Myocyte (in vitro differentiated cells): ENCODE measurements at regions not wholly inside any gene's neighbourhood (a gene's known extent, or its start where the extent isn't known, plus 50 kb on each side); places are given as distances from the start of the nearest gene placed in this dataset.

Source experiments
- DNase-seq: peaks from one replicate; pipeline ENCODE4 v3.0.0-alpha.2; 2012; ENCODE audit warnings: low read depth

DNA sequence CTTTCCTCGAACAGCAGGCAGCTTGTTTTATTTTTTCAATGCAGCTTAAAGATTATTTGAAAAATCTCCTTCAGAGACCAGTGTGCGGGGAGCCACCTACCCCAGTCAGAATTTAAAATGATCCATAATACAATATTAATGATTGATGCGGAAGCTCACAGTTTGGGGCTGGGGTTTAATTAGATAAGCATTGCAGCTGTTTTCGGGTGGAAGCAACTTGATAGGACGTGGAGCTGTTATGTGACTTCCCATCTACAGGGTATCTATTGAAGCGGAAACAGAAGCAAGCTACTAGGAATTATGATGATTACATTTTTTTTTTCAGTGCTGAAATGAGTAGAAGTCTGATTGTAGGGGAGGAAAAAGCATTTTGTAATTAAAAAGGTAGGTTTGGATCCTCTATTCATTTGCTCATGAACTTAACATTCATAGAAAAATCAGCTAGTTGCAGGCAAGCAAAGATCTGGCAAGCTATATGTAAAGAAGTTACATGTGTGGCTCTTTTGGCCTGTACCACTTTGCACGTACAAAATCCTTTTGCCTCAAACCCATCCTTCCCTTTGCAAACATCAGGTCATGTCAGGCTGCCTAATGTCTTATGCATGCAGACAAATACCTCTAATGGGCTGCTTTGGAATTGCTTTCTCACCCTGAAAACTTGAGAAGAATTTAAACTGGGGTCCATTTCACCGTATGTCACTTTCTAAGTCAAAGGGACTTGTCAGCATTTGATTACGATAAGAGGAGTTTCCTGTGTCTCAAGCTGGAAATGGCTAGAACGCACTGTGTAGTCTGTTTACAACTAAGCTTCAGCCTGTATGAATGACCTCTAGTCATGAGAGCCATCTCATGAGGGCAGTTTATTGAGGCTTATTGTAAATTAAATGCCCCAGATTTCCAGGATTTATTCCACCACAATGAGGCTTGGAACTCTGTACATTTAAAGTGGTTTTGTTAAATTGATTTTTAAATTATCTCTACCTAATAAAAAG lies 267.1 kb upstream of the TMTC4 start:
- DNase-seq: no peak

DNA sequence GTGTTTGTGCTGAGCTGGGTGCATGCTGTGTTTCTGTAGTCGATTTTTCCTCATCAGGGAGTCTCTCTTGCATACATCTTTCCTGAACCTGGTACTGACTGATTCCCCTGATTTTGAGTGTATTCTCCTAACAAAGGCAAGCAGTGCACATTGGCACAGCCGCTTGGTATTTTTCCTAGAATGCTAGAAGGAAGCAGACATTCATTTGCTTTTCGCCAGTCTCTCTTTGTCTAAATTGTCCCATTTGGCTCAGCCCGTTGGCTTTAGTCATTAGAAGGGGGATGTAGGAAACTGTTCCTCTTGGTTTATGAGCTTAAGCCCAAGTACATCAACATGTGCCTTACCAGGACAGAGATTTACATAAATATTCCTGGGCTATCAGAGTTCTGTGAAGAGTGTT lies 266.1 kb upstream of the TMTC4 start:
- no peak for DNase-seq

DNA sequence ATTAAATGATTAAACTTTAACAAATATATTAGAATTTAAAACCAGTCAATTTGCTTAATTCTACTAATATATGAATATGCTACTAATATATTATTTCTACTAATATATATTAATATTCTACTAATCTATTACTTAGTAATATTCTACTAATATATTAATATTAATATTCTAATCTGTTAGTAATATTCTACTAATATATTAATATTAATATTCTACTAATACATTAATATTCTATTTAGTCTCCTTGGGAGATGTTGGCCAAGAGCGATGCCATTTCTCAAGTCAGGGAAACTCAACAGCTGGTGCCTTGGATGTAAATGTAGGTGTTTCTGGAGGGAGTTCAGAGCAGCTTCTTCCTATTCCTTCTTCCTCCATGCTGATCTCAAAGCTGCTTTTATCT lies 259.2 kb upstream of the TMTC4 start:
- DNase-seq: no peak

DNA sequence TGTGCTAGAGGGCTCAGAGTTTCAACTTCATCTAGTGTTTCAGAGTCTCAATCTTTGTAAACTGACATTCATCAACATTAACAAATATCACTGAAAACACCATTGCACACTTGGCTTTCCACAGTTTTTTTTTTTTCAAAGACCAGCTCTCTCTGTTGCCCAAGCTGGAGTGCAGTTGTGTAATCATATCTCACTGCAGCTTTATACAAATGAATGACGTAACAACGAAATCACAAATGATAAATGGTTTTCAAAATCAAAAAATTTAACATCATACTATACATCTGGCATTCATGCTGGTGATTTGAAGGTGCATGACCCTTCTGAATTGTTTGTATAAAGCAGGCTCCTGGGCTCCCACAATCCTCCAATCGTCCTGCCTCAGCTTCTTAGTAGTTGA lies 248.0 kb upstream of the TMTC4 start:
- no peak for DNase-seq

DNA sequence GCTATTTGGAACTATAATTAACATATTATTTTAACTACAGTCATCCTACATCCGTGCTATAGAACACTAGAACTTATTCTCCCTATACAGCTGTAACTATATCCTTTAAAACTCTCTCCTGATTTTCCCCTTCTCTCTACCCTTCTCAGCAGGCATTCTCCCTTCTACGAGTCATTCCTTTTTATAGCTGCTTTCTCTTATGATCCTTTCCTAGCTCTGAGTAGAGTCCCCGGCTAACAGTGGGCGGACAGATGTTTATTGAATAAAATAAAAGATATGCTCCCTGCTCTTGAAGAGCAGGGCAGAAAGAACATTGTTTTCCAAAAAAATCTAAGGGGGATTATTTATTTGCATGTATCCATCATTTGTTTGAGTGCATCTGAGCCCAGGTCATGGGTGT lies 246.5 kb upstream of the TMTC4 start:
- DNase-seq: peak; percentile 36

DNA sequence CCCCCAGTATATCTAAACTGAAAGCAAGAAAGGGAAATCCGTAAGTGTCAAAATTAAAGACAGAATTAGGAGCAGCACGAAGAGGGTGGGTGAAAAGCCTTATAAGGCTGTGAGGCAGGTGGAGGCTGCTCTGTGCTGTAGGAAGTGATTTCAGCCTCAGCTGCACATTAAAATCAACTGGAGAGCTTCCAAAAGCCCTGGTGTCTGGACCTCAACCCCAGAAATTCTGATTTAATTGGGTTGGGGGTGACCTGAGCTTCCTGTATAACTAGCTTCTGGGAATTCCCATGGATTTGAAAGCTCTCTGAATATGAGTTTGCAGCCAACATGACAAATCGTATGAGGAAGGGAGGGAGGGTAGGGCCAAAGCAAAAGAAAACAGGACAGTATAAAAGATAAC lies 242.4 kb upstream of the TMTC4 start:
- no peak for DNase-seq

DNA sequence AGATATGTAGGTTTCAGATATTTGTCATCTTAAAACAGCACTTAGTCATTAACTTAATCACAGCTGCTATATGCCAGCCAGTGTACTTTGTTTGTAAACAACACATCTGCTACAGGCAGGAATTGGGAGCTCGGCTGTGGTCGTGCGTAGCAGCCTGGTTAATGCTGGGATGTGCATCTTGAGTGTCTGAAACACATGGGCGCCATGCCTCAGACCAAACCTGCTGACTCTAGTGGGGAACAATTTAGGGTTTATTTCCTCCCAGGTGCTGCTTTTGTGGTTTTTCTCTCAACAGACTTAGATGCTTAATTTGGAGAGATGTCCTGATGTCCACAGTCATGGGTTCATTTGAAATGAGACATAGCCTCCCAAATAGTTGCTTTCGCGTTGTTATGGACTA lies 238.5 kb upstream of the TMTC4 start:
- DNase-seq: peak; percentile 16

DNA sequence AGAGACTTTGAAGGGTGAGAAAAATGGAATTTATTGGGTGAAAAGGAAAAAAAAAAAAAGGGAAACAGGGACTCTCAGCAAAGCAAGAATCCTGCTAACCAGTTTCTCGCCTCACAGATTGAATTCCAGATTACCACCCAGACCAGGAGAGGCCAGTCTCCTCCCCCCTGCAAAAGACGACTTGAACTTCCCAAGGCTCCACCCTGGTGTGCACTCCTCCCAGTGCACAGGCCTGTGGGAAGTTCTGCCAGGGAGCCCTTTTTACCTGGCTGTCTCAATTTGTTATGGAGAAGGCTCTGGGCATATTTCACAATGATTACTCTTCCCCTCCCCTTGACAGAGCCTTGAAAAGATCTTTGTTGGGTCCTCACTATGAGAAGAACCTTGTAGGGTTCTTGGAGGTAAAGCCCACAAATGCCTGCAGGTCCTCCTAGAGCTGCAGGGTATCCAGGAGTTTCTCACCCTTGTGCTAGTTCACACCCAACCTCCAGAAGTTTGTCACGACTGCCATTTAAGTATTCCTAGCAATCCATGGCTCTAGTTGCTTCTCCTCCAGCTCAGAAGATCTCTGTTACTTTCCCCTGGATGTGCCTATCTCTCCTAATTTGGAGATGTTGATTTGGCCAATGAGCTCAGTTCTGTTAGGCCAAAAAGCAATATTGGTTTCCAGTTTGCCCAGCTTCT lies 229.8 kb upstream of the TMTC4 start:
- DNase-seq: no peak

DNA sequence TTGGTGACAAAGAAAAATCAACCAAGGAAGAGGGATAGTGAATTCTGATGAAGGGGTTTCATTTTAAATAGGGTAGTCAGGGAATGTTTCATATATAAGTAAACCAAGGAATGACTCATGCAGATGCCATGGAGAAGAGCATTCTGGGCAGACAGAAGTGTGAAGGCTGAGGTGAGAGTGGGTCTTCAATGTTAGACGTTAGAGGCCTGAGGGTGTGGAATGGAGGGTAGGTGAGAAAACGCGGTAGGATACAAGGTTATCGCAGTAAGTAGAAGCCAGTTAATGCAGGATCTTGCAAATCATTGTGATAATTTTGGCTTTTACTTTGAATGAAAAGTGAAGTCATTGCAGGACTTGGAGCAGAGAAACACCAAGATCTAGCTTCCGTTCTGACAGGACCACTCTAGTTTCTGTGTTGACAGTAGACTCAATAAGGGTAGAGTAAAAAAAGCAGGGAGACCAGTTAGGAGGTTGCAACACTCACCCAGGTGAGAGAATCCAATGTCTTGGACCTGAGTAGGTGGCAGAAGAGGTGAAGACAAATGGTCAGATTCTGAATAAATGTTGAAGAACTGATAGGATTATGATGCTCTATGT lies 225.2 kb upstream of the TMTC4 start:
- no peak for DNase-seq

DNA sequence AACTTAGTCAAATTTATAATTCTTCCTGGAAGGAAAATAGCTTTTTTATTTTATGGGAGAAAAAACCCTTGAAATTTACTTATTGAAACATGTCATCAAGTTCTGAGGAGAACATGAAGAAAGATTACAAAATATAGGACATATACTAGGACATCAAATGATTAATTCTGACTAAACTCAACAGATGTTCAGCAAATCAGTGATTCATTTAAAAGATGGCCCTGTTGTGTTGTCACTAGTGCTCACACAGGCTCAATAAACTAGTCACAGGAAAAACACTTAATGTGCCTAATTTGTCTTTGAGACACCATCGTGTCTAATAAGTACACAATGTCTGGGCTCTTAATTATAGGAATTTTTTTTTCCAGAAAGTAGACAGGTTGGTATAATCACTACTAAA lies 223.8 kb upstream of the TMTC4 start:
- no peak for DNase-seq

DNA sequence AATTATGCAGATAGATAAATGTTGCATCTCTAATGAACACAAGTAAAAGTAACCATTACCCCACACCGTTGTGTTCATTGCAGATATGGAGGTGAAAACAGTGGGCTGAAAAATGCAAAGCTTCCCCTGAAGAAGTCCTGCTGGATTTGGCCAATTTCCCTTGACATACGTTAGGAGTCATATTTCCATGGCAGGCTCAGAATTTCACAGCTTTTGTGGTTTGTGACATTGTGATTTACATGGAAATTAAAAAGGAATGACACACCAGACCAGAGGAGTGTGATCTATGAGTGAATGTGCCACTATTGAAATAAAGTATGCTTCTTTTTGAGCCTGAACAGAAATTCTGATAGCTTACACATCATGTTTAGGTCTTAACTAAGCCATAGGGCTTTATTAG lies 221.1 kb upstream of the TMTC4 start:
- no peak for DNase-seq

DNA sequence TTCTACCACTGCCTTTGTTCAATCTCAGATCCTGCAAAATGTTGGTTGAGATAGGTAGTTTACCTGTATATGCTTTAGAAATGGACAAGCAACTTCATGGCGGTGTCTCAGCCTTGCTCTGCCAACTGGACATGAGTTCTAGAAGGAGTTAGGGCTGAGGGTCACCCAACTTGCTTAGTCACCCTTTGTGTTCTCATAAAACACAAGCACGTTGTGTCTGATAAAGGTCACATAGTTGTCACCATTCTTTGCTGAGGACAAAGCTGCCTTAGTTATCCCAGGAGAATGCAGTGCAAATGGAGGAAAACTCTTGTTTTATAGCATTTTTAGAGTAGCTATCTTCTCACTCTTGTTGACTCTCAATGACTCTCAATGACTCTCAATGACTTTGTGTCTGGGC lies 218.4 kb upstream of the TMTC4 start:
- no peak for DNase-seq

DNA sequence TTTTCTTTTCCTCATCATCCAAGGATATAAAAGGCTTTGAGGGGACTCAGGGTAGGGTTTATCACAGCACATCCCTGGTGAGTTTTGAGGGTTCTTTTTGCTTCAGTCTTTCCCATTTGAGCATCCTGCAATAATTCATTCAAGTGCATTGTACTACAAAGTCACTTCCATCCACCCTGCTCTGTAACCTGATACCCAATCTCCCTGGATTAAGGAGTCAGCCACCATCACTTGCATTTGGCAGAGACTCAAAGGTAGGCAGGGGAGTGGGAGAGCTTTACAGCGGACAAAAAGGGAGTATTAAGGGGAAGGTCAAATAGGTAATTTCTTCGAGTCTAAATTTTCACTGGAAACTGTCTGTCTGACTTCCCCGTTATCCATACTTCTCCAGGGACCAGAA lies 216.1 kb upstream of the TMTC4 start:
- no peak for DNase-seq

DNA sequence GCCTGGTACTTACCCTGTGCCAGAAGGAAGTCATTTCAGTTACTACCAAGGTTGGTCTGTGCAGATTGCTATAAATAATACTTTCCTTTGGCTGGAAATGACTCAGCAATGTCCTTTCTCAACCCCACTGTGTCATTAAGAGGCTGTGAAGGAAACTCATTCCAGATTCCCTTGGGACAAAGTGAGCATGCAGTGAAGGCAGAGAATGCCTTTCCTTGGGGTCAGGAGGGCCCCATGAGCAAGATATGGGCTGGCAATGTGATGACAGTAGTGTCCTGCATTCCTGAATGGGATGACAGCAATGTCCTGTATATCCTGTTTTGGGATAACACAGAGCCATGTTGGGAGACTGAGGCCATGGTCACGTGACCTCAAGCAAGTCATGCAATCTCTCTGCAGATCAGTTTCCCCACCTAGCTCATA lies 213.1 kb upstream of the TMTC4 start:
- DNase-seq: peak; percentile 90

DNA sequence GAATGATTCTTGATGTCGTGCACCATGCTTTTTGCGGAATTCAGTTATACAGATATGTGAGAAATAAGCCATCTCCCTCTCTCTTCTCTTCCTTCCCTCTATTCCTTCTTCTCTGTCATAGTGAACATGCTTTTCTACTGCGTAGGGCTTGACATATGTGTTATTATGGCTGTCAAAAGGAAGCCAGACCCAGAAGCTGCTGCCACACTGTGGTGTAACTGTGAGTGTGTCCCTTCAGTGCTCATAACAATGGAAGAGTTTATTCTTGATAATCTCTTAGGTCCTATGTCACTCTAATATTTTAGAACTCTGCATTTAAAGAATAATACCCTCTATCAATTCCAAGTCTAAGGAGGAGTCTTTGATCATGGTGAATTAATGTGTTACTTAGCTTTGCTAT lies 208.9 kb upstream of the TMTC4 start:
- no peak for DNase-seq

DNA sequence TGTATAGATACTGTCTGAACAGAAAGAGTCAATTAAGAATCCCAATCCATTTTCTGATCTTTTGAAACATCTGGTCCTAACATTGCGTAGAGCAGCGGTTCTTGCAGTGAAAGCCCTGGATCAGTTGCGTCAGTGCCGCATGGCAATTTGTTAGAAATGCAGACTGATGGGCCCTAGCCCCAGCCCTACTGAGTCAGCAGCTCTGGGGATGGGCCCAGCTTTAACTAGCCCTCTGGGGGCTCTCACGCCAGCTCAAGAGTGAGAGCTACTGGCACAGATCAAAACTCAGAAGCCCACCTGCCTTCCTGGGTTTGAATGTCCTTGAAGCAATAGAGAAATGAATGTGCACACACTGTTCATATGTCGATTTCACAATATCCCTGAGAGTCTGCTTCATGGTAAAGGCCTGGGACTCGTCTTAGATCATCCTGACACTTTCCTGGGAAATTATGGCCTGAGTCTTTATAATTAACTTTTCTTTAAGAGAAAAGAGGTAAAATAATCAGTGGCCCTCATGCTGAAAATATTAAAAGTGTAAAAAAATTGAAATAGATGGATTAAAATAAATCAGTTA lies 206.8 kb upstream of the TMTC4 start:
- no peak for DNase-seq

DNA sequence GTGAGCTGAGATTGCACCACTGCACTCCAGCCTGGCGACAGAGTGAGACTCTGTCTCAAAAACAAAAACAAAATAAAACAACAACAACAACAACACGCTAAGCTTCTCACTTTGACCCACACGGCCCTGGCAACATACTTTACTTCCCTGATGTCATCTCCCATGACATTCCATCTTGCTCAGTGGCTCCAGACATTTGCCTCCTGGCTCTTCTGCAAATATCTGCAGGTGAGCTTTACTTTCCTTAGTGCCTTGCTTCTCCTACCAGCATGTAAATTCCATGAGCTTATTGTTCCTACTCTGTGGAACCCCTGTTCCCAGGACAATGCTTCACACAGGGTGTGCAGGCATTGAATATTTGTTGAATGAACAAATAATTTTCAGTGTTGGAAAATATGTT lies 205.6 kb upstream of the TMTC4 start:
- no peak for DNase-seq

DNA sequence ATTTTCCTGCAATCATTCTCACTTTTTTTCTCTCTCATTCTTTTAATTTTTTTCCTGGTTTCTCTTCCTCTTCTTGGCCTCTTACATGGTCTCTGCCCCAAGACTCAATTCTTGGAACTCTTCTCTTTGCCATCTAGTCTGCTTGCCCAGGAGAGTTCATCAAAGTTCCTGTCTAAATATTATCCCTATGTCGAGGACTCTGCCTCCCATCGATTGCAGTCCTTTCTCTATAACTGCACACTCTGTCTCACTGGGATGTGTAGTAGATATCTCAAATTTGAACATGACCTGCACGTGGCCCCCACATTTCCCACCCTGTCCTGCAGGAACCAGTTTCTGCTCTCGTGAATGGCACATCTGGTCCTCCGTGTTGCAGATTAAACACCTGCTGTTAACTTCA lies 204.7 kb upstream of the TMTC4 start:
- DNase-seq: no peak

DNA sequence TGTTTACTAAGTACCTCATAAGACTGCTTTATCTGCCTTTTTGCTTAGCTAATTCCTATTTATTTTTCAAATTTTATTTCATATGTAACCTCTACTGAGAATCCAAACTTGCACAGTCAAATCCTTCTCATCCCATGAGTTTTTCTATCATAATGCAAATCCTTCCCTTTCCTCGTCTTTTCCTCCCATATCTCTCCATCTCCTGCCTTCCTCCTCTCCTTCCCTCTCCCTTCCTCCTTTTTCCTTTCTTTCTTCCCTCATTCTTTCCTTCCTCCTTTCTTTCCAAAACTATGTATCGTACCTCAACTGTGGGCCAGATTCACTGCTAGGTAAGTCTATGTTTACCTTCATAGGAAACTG lies 201.4 kb upstream of the TMTC4 start:
- no peak for DNase-seq

DNA sequence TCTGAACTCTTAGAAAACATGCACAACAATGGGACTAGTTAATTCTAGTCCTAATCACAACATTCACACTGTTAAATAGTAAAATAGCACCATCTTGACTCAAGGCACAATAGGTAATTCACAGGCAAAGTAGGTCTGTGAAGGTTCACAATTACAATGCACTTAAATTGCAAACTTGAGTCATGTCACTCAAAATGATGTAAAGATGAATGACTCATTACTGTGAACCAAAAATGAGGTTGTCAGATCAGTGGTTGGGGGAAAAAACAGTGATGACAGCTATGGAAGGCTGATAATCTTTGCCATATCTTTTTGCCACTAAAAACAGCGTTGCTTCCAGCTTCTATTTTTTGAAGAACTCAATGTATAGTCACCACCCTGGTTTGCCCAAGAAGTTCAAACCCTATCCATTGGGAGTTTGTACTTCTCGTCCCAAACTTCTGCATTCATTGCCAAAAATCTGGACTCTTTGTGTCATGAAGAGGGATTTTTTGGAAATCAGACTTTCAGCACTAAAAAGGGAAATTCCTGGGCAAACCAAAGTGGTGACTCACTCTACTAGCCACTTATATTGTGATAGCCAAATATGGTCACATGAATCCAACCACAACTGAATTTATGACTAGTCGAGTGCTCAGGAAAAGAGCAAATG lies 200.9 kb upstream of the TMTC4 start:
- DNase-seq: peak; percentile 82

DNA sequence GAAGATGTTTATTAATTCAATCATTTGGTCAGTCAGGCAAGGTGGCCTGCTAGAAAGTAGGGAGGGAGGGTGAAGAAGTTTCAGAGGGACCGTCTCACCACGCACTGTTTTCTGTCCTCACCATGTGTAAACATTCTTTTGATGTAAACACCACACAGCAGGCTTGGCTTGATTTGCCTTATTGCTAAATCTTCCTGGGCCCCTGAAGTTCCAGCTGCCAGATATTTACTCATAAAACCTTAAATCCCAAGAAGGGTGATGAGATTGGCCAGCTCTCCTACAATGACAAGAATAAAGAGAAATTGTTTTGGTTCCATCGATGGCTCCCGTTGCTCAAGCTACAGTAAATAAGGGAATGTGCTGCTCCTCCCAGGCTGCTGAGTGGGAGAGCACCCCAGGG lies 198.2 kb upstream of the TMTC4 start:
- no peak for DNase-seq

DNA sequence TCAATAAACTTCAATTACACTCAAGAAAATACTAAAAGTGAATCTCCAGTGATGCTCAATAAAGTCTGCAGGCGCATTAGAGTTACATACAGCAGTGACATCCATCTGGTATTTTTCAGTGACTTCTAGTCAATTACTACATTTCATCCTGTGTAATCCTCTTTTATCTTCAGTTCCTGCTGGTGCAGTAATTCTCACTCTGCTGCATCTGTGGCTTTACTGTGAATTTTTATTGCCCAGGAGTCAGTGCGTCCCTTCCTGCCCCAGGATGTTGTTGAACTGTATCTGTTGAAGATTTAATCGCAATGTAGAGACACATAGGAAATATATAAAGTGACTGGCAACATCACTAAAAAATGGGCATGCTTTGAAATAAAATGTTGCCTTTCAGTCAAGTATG lies 196.3 kb upstream of the TMTC4 start:
- no peak for DNase-seq
